ENCODE measurements at regions not wholly inside any gene's neighbourhood (a gene's known extent, or its start where the extent isn't known, plus 50 kb on each side); places are given as distances from the start of the nearest gene placed in this dataset.

DNA sequence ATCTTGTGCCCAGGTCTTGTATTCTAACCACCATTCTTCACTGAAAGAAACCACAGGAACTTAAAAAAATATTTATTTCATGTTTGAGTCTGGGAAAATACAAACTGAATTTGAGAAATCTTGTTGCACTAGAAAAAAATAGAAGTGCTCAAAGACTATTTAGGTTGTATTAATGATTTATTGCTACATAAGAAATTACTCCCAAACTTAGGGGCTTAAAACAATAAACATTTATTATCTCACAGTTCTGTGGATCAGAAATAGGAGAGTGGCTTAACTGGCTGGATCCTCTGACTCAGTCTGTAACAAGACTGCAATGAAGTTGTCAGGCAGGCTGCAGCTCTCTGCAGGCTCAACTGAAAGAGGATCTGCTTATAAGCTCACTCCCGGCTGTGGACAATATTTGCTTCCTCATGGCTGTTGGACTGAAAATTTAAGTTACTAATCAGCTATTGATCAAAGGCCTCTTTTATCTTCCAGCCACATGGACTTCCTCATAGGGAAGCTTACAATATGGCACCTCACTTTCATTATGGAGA is 295.4 kb upstream of the FAM241A start:
- no peak for TF ChIP-seq POLR2A (IDR thresholded peaks at IDR 0.05; ENCODE audit: low read depth, low read length)
- TF ChIP-seq, protein P1, sequence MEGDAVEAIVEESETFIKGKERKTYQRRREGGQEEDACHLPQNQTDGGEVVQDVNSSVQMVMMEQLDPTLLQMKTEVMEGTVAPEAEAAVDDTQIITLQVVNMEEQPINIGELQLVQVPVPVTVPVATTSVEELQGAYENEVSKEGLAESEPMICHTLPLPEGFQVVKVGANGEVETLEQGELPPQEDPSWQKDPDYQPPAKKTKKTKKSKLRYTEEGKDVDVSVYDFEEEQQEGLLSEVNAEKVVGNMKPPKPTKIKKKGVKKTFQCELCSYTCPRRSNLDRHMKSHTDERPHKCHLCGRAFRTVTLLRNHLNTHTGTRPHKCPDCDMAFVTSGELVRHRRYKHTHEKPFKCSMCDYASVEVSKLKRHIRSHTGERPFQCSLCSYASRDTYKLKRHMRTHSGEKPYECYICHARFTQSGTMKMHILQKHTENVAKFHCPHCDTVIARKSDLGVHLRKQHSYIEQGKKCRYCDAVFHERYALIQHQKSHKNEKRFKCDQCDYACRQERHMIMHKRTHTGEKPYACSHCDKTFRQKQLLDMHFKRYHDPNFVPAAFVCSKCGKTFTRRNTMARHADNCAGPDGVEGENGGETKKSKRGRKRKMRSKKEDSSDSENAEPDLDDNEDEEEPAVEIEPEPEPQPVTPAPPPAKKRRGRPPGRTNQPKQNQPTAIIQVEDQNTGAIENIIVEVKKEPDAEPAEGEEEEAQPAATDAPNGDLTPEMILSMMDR (IDR thresholded peaks at IDR 0.05; ENCODE audit: extremely low read depth in 1 of 2, insufficient read depth in 1 of 2, low read depth in 1 of 2, low read length in 2 of 2): no peak

Measured in endothelial cell of umbilical vein (primary cell).